ENCODE measurements at regions not wholly inside any gene's neighbourhood (a gene's known extent, or its start where the extent isn't known, plus 50 kb on each side); places are given as distances from the start of the nearest gene placed in this dataset.

DNA sequence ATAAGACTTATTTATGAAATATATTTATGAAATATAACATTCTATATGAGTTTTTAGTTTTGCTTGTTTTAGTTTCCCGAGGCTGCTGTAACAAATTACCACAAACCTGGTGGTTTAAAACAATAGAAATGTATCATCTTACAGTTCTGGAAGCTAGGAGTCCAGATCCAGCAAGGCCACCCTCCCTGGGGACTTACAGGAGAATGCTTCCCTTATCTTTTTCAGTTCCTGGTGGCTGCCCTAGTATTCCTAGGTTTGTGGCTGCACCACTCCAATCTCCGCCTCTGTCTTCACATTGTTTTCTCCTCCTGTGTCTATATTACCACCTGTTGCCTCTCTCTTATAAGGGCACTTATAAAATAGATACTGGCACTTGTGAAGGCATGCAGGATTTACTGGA is 877.8 kb downstream of the TUSC7 start:
- H3K4me3 ChIP-seq (ENCODE audit: low read depth, low read length), result no peak overlapping the region
- TF ChIP-seq, protein P1, sequence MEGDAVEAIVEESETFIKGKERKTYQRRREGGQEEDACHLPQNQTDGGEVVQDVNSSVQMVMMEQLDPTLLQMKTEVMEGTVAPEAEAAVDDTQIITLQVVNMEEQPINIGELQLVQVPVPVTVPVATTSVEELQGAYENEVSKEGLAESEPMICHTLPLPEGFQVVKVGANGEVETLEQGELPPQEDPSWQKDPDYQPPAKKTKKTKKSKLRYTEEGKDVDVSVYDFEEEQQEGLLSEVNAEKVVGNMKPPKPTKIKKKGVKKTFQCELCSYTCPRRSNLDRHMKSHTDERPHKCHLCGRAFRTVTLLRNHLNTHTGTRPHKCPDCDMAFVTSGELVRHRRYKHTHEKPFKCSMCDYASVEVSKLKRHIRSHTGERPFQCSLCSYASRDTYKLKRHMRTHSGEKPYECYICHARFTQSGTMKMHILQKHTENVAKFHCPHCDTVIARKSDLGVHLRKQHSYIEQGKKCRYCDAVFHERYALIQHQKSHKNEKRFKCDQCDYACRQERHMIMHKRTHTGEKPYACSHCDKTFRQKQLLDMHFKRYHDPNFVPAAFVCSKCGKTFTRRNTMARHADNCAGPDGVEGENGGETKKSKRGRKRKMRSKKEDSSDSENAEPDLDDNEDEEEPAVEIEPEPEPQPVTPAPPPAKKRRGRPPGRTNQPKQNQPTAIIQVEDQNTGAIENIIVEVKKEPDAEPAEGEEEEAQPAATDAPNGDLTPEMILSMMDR (IDR thresholded peaks at IDR 0.05; ENCODE audit: insufficient read depth, low read depth, low read length), result no peak
- DNase-seq (ENCODE audit: low read depth), result no peak

- TF ChIP-seq, protein P1 (IDR thresholded peaks at IDR 0.05; ENCODE audit: insufficient read depth, low read depth, low read length), result no peak
- no peak overlapping the region for H3K4me3 ChIP-seq (ENCODE audit: low read depth, low read length)
- no peak for DNase-seq (ENCODE audit: low read depth)
Observed at GRCh38 chr3:117589454-117589853, 879.9 kb downstream of the TUSC7 start.

- no peak for DNase-seq (ENCODE audit: low read depth)
- no peak overlapping the region for H3K4me3 ChIP-seq (ENCODE audit: low read depth, low read length)
- TF ChIP-seq, protein P1 (IDR thresholded peaks at IDR 0.05; ENCODE audit: insufficient read depth, low read depth, low read length), result no peak
Observed at GRCh38 chr3:117595615-117596014, 886.0 kb downstream of the TUSC7 start.

DNA sequence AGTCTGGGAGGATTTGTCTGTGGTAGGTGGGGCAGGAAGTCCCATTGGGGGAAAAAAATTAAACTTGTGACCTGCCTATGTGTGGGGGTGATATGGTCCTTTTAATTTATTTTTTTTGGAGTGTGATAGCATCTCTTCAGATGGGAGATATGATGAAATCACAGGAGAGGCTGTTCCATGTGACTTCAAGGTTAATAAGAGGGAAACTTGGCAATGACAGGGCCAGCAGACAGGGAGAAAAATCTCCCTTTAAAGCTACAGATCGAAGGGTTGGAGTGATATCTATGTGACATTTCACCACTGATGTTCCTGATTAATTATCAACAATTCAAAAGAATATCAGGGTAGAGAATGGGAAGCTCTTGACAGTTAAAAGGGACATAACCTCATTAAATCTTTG is 886.9 kb downstream of the TUSC7 start:
- TF ChIP-seq, protein P1 (IDR thresholded peaks at IDR 0.05; ENCODE audit: insufficient read depth, low read depth, low read length), result no peak
- no peak for DNase-seq (ENCODE audit: low read depth)
- no peak overlapping the region for H3K4me3 ChIP-seq (ENCODE audit: low read depth, low read length)

DNA sequence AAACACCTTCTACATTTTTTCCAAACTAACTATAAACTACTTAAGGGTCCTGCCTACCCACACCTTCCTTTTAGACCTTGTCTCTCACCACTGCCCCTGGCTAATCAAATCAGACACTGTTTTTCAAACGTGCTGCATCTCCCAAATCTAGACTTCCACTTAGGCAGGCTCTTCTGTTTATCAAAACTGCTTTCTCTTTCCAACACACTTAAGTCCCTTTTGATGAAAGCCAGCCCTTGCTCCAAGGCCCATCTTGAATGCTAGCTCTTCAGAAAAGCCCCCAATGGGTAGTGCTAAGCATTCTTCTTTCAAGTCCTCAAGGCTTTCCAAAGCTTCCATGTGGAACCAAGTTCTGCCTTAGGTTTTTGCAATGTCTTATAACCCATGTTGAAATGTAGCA is 888.3 kb downstream of the TUSC7 start:
- H3K4me3 ChIP-seq (ENCODE audit: low read depth, low read length), result no peak overlapping the region
- TF ChIP-seq, protein P1 (IDR thresholded peaks at IDR 0.05; ENCODE audit: insufficient read depth, low read depth, low read length), result no peak
- no peak for DNase-seq (ENCODE audit: low read depth)

DNA sequence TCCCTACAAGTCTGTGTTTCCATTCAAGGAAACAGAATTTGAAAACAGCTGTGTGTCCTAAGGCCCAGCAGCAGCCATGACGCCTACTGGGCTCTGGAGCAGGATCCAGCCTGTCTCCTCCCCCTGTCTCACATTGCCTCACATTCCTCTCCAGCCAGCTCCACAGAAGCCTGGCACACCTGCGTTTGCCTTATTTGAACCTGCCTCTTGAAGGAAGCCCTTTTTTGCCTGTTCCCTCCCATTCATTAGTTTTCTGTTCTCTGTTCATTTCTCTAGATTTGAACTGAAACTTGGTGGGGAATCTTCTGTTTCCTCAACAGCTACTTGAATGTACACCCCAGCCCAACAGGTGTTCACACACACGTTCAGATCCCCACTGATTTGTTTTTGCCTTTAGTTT is 890.5 kb downstream of the TUSC7 start:
- no peak for DNase-seq (ENCODE audit: low read depth)
- no peak overlapping the region for H3K4me3 ChIP-seq (ENCODE audit: low read depth, low read length)
- TF ChIP-seq, protein P1 (IDR thresholded peaks at IDR 0.05; ENCODE audit: insufficient read depth, low read depth, low read length), result no peak

- DNase-seq (ENCODE audit: low read depth), result no peak
- no peak overlapping the region for H3K4me3 ChIP-seq (ENCODE audit: low read depth, low read length)
- TF ChIP-seq, protein P1 (IDR thresholded peaks at IDR 0.05; ENCODE audit: insufficient read depth, low read depth, low read length), result no peak
Observed at GRCh38 chr3:117600666-117601065, 891.1 kb downstream of the TUSC7 start.
